ENCODE measurements at regions not wholly inside any gene's neighbourhood (a gene's known extent, or its start where the extent isn't known, plus 50 kb on each side); places are given as distances from the start of the nearest gene placed in this dataset.
"Not testable (repeated sequence)": the region's sequence is repeated elsewhere in the genome, so short reads cannot be mapped to it uniquely, and the experiment has no call there.

- Histone ChIP-seq H3K27ac (no peak overlapping the region), H3K4me3 (no peak overlapping the region), H3K36me3 (no peaks in the 10 kb centered on the region), H3K4me1 (no peaks in the 10 kb centered on the region), H3K9me3 (no peaks in the 10 kb centered on the region), H3K27me3 (no peaks in the 10 kb centered on the region)
- DNase-seq (ENCODE audit: low spot score in 2 of 2) = no peak
- TF ChIP-seq POLR2AphosphoS5 (IDR thresholded peaks at IDR 0.05) (no peak), POLR2A (IDR thresholded peaks at IDR 0.05) (no peak), EP300 (IDR thresholded peaks at IDR 0.05) (no peak)
- TF ChIP-seq, protein P1, sequence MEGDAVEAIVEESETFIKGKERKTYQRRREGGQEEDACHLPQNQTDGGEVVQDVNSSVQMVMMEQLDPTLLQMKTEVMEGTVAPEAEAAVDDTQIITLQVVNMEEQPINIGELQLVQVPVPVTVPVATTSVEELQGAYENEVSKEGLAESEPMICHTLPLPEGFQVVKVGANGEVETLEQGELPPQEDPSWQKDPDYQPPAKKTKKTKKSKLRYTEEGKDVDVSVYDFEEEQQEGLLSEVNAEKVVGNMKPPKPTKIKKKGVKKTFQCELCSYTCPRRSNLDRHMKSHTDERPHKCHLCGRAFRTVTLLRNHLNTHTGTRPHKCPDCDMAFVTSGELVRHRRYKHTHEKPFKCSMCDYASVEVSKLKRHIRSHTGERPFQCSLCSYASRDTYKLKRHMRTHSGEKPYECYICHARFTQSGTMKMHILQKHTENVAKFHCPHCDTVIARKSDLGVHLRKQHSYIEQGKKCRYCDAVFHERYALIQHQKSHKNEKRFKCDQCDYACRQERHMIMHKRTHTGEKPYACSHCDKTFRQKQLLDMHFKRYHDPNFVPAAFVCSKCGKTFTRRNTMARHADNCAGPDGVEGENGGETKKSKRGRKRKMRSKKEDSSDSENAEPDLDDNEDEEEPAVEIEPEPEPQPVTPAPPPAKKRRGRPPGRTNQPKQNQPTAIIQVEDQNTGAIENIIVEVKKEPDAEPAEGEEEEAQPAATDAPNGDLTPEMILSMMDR (IDR thresholded peaks at IDR 0.05) = no peak
- 75% methylated on average over 3 of the region's 3 CpGs for WGBS
These were observed 399.6 kb downstream of the NAF1 start for GRCh38 chr4:162767083-162767482.

- TF ChIP-seq POLR2A (IDR thresholded peaks at IDR 0.05) (no peak), EP300 (IDR thresholded peaks at IDR 0.05) (no peak), POLR2AphosphoS5 (IDR thresholded peaks at IDR 0.05) (no peak)
- TF ChIP-seq, protein P1 (IDR thresholded peaks at IDR 0.05) = no peak
- Histone ChIP-seq H3K9me3 (no peaks in the 10 kb centered on the region), H3K4me3 (no peak overlapping the region), H3K36me3 (no peaks in the 10 kb centered on the region), H3K27ac (no peak overlapping the region), H3K27me3 (no peaks in the 10 kb centered on the region), H3K4me1 (no peaks in the 10 kb centered on the region)
- 65% methylated on average over 4 of the region's 4 CpGs for WGBS
- no peak for DNase-seq (ENCODE audit: low spot score in 2 of 2)
These were observed 404.7 kb downstream of the NAF1 start for GRCh38 chr4:162761965-162762364.

DNA sequence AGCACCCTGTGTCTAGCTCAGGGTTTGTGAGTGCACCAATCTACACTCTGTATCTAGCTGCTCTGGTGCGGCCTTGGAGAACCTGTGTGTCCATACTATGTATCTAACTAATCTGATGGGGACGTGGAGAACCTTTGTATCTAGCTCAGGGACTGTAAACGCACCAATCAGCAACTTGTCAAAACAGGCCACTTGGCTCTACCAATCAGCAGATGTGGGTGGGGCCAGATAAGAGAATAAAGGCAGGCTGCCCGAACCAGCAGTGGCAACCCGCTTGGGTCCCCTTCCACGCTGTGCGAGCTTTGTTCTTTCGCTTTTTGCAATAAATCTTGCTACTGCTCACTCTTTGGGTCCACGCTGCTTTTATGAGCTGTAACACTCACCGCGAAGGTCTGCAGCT lies 426.5 kb downstream of the NAF1 start:
- not testable (repeated sequence) for H3K4me1 ChIP-seq; H3K27me3 ChIP-seq; H3K27ac ChIP-seq; DNase-seq (ENCODE audit: low spot score in 2 of 2); H3K4me3 ChIP-seq; H3K36me3 ChIP-seq; H3K9me3 ChIP-seq
- WGBS = 88% methylated on average over 11 of the region's 11 CpGs

DNA sequence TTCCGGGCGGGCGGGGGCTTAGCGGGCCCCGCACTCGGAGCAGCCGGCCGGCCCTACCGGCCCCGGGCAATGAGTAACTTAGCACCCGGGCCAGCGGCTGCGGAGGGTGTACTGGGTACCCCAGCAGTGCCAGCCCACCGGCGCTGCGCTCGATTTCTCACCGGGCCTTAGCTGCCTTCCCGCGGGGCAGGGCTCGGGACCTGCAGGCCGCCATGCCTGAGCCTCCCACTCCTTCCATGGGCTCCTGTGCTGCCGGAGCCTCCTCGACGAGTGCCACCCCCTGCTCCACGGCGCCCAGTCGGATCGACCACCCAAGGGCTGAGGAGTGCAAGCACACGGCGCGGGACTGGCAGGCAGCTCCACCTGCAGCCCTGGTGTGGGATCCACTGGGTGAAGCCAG lies 427.1 kb downstream of the NAF1 start:
- not testable (repeated sequence) for DNase-seq (ENCODE audit: low spot score in 2 of 2); H3K9me3 ChIP-seq; H3K4me1 ChIP-seq; H3K27me3 ChIP-seq; H3K27ac ChIP-seq; H3K36me3 ChIP-seq; H3K4me3 ChIP-seq
- WGBS = 98% methylated on average over 15 of the region's 32 CpGs

DNA sequence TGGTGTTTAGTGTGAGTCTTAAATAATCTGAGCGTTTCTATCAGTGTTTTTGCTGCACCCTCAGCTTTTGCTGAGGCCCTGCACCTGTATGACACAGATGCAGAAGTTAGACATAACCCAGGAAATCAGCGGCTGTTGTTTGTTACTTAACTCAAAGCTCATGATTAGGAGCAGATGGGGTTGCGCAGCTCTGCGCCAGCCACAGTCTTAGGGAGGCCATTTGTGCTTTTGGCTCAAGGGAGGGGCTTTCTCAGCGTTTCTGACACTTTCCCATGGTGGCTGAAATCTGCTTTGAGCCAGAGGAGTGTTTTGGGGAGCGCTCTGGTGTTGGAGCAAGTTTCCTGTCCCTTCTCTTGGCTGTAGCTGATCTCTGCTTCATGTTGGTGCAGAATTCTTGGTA lies 433.8 kb downstream of the NAF1 start:
- Histone ChIP-seq H3K4me1 (no peaks in the 10 kb centered on the region), H3K27me3 (no peaks in the 10 kb centered on the region), H3K9me3 (peaks cover 4% of the 10 kb centered on the region), H3K36me3 (no peaks in the 10 kb centered on the region), H3K4me3 (no peak overlapping the region), H3K27ac (no peak overlapping the region)
- TF ChIP-seq EP300 (IDR thresholded peaks at IDR 0.05) (no peak), POLR2A (IDR thresholded peaks at IDR 0.05) (no peak), POLR2AphosphoS5 (IDR thresholded peaks at IDR 0.05) (no peak)
- TF ChIP-seq, protein P1 (IDR thresholded peaks at IDR 0.05) = no peak
- 58% methylated on average over 6 of the region's 6 CpGs for WGBS
- no peak for DNase-seq (ENCODE audit: low spot score in 2 of 2)

- no peaks in the 10 kb centered on the region for H3K36me3 ChIP-seq
These were observed 438.9 kb downstream of the NAF1 start for GRCh38 chr4:162727766-162728165.

More at GRCh38 chr4:162727766-162728165, 438.9 kb downstream of the NAF1 start:
- no peaks in the 10 kb centered on the region for H3K27me3 ChIP-seq
- no peak overlapping the region for H3K4me3 ChIP-seq
- H3K9me3 ChIP-seq = peaks cover 4% of the 10 kb centered on the region
- TF ChIP-seq POLR2AphosphoS5 (IDR thresholded peaks at IDR 0.05) = no peak
- TF ChIP-seq, protein P1 (IDR thresholded peaks at IDR 0.05) = no peak
- TF ChIP-seq EP300 (IDR thresholded peaks at IDR 0.05) = no peak
- DNase-seq (ENCODE audit: low spot score in 2 of 2) = no peak
- no peaks in the 10 kb centered on the region for H3K4me1 ChIP-seq
- no peak overlapping the region for H3K27ac ChIP-seq
